GM19463 (cell line): ENCODE measurements at regions not wholly inside any gene's neighbourhood (a gene's known extent, or its start where the extent isn't known, plus 50 kb on each side); places are given as distances from the start of the nearest gene placed in this dataset.
A peak's percentile ranks its signal among the peaks of the same experiment; 100 is the strongest.
"Not testable (repeated sequence)": the region's sequence is repeated elsewhere in the genome, so short reads cannot be mapped to it uniquely, and the experiment has no call there.

Source experiments
- ATAC-seq: cut with Tn5 transposase; IDR thresholded peaks from one replicate; pipeline ENCODE4 v1.9.1; 2021; ENCODE audit warnings: mild to moderate bottlenecking, moderate library complexity; ENCODE audit not compliant: unreplicated experiment

DNA sequence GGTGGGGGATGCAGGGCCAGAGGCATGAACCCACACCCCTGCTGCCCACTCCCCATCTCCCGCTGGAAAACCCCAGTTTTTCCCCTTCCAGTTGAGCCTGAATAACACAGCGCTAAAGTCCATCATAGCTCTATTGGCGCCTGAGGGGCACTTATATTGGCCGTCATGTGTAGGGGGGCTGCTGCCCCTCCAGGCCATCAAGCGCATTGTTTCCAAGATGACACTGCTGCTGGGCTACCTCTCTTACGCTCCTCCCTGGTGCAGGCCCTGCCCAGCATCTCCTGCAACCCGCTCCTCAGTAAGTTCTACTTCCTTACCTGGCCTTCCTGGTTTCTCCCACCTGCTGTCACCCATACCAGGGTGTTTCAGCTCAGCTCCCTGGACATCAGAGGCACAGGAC is 205.0 kb upstream of the RPL34 start:
- ATAC-seq = no peak

DNA sequence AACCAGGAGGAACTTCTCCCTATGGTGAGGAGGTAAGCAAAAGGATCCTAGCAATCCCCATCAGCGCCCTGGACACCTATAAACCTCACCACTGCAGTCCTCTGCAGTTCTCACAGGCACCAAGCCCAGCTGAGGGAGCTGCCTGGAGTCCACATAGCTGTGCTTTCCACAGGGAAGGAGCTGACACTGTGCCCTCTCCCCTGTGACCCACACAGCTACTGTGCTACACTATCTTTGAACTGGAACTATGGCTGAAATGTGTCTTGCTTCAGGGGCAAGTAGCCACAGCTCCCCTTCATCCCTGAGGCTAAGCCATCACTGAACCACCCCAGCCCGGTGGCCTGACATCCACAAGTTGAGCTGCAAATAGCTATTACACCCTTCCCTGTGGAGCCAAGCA is 208.5 kb upstream of the RPL34 start:
- no peak for ATAC-seq

DNA sequence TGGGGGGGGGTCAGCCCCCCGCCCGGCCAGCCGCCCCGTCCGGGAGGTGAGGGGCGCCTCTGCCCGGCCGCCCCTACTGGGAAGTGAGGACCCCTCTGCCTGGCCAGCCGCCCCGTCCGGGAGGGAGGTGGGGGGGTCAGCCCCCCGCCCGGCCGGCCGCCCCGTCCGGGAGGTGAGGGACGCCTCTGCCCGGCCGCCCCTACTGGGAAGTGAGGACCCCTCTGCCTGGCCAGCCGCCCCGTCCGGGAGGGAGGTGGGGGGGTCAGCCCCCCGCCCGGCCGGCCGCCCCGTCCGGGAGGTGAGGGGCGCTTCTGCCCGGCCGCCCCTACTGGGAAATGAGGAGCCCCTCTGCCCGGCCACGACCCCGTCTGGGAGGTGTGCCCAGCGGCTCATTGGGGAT is 210.7 kb upstream of the RPL34 start:
- ATAC-seq = not testable (repeated sequence)

DNA sequence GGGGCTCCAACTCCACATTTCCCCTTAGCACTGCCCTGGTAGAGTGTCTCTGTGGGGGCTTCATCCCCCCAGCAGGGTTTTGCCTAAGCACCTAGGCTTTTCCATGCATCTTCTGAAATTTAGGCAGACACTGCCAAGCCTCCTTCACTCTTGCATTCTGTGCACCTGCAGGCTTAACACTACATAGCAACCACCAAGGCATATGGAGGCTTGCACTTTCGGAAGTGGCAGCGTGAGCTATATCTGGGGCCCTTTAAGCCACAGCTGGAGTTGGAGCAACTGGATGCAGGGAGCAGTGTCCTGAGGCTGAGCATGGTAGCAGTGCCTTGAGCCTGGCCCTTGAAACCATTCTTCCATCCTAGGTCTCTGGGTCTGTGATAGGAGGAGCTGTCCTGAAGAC is 214.8 kb upstream of the RPL34 start:
- ATAC-seq = no peak

DNA sequence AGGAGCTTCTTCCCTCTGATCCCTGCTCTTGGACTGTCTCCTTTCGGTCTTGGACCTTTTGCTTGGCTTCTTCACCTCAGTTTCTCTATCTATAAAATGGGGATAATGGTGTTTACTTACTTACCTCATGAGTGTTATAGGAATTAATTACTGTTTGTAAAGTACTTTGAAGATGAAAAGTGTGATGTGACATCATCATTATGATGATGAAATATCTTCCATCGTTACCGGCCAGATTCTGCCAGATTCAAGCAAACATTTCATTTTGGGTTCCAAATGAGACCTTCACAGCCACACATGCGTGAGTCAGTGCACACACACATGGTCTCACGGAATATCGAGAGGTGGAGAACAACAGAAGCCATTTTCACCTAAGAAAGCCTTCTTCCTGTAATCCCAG is 220.1 kb upstream of the RPL34 start:
- ATAC-seq = no peak

DNA sequence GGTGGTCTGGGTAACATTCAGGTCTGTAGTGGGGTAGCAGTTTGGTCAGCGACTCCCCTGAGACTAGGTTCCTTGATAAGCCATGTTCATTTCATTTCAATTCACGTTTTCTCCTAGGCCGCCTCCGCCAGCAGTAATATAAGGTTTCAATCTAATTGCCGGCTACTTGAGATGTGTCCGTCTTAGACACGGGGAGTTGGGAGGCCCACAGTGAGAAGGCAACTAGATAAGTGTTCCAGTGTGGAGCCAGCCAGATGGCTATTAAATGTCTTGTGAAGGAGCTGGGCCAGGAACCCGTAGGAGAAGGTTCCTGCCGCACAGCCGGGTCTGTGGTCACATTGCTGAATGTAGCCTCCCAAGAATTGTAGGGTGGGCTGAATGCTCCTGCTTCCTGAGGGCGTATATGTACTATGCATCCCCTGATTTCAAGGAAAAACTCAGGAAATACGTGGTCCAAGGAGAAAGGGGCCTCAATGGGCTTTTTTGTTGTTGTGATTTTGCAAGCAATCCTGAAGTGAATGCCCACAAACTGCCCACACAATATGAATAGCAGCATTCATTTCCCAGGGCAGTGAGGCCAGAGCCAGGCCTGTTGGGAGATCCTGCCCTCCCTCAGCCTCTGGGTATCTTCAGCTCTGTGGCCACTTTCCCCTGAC is 220.6 kb upstream of the RPL34 start:
- no peak for ATAC-seq

DNA sequence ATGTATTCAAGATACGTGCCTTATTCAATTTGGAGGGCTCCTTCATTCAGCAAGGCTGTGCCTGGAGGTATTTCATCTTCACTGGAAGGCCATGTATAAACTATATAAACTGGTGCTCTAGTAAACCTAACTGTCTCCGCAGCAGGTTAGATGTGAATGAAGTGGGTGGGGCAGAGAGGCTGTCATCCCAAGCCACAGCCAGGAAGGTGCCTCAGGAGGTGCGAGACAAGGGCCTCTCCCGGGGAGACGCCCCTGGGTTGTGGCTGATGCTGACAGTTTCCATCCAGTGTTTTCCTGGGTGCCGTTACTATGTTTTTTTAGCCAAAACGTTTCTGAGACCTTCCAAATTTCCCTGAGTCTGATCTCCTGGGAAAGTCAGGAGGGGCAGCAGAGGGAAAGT is 221.5 kb upstream of the RPL34 start:
- ATAC-seq = no peak

DNA sequence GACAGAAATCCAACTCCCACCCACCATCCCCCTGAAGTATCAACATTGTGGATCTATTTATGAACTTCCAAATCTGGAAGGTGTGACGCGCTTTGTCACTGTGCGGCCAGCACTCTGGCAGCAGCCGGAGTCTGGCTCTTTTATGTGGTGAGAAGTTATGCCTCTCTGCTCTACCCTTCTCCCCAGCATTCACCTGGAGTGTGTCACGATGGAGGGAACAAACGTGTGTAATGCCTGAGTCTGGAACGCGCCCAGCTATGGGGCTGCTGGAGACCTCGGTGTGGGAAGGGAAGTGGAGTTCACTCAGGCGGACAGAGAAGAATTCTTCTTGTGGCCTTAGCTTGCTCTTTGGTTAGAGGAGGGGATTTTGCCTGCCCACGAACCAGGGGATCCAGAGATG is 222.1 kb upstream of the RPL34 start:
- no peak for ATAC-seq

DNA sequence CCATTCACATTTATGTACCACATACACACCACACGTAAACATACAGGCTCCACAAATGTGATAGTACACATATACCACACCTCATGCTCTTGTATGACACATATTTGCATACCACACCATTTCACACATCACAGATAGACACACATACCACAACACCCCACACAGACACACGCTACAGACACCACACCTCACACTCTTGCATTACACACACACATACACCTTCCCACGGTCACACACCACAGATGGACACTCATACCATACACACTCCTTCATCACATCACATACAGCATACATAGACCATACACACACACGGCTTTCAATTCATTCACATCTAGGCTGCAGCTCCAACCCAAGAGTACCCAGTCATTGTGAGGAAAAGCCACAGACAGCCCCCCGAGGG is 222.5 kb upstream of the RPL34 start:
- ATAC-seq = no peak

DNA sequence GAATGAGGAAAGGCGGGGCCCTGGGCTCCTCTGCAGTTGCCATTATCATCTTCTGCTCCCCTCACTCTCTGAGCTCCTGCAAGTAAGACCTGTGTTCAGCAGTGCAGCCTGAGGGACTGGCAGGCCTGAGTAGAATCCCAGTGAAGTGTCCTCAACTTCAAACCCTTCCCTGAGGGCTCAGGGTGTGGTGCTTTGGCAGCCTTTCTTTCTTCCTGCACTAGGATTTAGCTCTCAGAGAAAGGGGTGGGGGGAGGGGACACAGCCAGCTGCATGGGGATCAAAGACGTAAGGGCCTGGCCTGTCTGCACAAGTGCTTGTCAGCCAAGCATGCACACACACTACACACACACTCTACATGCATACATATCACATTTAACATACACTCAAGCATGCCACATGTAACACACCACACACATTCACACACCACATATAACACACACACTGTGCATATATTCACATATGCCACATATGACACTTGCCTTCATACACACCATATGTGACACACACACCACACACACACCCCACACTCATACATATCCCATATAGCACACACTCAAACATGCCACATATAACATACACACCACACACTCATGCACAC is 223.4 kb upstream of the RPL34 start:
- no peak for ATAC-seq

DNA sequence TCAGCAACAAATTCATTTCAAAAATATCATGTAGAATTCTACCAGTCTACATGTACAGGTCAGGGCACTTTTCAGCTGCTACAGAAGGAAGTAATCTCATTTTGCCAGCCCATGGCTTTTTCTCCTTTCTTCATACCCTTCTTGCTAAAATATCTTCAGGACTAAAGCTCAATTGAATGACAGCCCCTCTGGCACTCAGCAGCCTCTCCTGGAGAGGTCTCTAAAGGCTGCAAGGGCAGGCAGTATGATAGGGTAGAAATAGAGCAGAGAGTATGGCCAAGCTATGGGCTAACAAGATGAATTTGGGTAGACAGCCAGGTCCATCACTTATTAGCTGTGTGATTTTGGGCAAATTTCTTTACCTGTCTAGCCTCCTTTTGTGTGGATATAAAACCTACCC is 224.6 kb upstream of the RPL34 start:
- no peak for ATAC-seq

DNA sequence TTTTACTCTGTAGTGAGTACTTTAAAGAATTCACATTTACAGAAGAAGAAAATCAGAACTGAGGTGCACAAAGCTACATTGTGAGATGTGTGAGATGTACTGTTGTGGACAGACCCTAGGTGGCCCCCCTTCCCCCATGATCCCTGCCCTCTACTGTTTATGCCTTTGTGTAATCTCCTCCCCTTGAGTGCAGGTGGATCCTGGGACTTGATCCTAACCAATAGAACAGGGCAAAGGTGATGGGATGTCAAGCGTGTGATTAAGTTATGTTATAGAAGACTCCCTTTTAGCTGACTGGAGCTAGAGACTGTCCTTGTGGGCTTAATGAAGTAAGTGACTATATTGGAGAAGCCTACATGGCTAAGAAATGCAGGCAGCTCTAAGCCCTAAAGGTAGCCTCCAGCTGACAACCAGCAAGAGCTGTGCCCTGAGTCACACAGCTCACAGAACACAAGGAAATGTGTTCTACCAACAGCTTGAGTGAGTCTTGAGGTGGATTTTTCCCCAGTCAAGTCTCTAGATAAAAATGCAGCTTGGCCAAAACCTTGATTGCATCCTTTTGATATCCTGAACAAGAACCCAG is 225.2 kb upstream of the LEF1 start:
- ATAC-seq = no peak

DNA sequence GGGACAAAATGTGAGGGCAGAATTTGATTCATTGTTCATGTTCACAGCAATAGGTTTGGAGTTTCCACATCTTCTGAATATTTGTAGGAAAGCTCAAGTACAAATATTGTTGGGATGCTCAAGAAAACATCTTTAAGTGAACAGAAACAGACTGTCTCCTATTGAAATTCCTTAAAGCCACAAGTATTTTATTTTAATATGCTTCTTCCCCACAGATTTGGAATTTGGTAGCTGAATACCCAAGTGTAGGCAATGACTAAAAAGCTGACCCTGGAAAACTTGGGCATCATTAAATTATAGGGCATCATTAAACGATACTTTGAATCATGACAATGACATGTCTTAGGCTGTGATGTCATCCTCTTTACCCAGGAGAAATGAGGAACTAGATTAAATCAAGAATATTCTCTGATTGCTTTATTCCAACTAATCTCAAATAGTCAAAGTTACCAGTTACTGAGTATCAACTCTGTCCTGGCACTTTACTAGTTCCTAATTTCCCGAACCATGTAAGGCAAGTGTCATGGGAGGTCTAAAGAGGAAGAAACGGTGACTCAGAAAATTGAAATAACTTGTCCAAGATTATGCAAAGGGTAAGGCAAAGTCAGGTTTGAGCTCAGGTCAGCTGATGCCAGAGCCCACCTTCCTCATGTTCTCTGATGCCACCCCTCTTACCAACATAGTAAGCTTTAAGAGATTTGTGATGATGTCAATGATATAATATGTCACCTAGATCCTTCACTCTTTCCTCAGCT is 223.1 kb upstream of the LEF1 start:
- no peak for ATAC-seq

DNA sequence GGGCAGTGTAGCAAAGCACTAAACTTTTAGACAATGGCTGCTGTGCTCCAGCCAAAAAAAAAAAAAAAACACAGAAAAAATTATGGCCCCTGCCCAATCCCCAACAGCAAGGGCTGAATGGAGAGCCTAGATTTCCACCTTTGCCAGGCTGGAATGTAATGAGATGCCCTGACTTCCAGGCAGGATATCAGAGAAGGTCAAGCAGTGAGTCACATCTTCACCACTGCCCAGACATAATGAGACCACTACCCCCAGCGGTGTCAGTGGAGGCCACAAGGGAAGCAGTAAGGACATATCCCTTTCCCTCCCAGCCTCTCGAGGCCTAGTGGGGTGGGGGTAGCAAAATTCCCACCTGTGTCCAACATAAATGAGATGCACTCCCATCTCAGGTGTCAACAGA is 216.3 kb upstream of the LEF1 start:
- ATAC-seq = no peak

DNA sequence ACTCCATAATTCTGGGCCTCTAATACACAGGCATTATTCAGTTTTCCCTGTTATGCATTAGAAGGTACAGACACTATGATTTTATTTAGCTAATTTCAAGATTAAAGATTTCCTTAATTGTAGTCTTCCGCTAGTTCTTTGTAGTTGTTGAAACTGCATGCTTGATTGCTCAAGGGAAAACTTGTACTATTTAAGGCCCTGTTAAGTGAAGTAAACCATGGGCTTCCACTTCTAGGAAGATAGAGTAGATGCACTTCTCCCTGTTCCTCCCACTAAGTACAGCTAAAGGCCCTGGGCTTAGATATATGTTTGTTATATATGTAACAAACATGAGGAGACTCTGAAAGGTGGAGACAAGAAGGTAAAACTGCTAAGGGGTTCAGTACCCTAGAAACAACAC is 215.8 kb upstream of the LEF1 start:
- ATAC-seq = no peak

DNA sequence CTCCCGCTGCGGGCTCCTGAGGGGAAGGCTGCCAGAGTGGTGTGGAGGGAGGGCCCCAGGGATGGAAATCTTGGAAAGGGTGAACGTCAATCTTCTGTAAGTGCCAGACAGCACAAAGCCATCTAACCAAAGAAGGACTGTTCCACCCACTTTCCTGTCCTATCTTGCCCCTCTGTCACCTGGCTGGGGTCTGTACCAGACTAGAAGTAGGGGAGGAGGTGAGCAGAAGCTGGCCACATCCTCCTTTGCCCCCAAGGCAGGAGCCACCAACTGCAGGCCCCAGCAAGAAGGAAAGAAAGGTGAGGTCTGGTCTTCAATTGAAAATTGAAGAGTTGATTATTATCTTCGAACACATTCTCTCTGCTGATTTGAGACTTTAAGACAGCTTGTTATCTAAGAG is 214.4 kb upstream of the LEF1 start:
- no peak for ATAC-seq

DNA sequence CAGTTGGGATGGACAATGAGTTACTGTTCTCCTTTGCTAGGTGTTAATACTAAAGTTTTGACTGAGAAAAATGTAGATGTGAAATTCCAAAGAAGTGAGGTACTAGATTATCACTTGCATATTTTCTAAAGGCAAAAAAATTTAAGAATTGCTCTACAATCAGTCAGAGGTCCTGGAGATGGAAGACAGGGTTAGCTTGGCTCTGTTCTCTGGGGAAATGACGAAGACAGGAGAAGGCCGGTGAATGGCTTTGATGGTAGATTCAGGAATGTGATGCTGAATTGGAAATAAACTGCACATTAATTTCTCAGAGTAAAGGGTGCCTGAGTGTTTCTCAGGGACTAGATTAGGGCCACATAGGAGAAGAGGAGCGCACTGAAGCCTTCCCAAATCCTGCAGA is 214.0 kb upstream of the LEF1 start:
- ATAC-seq = no peak

DNA sequence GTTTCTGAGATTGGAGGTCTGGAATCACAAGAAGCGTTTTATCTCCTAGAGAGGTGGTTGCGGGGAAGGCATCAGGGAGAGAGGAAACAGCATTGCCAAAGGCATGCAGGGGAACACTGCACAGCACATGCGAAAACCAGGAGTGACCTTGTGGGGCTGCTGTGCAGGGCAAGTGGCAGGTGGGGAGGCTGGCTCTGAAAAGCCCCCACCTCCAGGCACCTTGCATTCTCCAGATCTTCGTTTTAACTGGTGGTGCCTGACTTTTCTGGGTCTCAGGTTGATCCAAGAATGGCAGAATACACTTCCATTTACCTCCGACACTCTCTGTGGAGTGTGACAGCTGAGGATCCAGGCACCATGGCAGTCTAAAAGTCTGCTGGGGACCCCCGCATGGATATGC is 209.4 kb upstream of the LEF1 start:
- no peak for ATAC-seq

DNA sequence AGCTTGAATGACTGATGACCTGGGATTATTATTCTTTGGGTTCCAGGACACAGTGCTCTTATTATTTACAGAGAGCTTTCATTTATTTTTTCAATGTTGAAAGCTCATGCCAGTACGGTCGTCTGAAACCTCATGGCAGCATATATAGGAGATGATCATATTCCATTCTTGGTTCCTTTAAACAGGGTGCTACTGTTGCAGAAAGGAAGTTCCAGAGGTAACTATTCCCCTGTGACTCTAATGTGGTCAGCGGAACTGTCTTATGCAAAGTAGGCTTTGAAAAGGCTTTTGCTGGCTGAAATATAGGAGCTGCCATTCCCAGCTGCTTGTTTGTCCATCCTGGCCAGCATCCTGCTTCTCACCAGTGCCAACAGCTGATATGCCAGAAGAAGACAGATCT is 208.3 kb upstream of the LEF1 start:
- peak; percentile 63 for ATAC-seq

DNA sequence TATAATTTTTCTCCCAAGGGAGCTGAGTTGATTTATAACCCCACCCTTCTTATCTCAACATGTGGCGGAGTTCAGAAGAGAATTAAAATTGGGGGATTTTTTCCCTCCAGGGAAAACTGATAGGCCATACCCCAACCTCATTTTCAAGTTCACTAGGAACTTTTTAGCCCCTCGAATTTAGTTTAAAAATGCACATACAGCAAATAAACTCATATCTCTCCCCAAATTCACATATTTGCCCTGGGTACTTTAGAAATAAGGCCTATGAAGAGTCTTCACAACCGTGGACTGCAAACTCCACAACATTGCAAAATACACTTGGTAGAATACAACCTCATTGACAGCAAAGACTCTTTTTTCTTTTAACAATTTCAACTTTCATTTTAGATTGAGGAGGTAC is 206.7 kb upstream of the LEF1 start:
- ATAC-seq = no peak

DNA sequence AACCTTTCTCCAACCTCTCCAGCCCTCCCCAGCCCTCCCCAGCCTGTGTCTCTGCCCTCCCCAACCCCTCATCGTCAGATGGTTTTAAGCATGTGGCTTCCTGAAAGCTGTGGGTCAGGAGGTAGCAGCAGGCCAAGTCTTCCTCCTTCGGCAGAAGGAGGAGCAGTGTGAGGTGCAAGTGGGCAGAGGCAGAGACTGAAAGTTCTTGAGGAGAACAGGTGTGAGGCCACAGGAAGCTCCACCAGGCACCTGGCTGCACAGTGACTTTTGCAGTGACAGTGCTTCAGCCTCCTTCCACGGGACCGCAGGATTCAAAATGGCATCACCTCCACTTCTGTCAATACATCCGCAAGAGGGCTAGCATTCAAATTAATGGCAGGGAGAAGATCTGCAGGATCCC is 203.9 kb upstream of the LEF1 start:
- no peak for ATAC-seq

DNA sequence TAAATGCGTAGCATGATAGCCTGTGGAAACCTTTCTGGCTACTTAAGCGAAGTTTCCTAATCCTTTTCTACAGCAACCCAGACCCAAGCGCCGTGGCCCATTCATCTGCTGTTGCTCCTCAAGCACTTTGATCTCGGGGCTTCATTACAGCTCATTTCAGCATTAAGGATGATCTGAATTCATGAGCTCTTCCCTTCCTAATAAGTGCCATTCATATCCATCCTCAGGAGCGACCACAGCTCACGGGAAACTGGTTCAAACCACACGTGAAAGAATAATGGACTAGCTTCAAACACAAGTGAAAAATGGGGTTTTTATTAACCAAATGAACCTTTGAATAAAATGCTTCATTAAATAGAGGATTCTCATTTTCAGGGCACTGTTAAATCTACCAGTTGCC is 202.6 kb upstream of the LEF1 start:
- ATAC-seq = no peak
